Neural progenitor cell (in vitro differentiated cells): ENCODE measurements at regions not wholly inside any gene's neighbourhood (a gene's known extent, or its start where the extent isn't known, plus 50 kb on each side); places are given as distances from the start of the nearest gene placed in this dataset.

Source experiments
- EZH2 ChIP-seq: fragments of 200-600 bp; sonication (generic); IDR thresholded peaks from 2 replicates; pipeline ENCODE4 v1.6.1; 2017; ENCODE audit warnings: antibody characterized with exemption, mild to moderate bottlenecking, moderate library complexity
- TF ChIP-seq, protein P1 (sequence below): fragments of 200-600 bp; sonication (generic); IDR thresholded peaks from 2 replicates; pipeline ENCODE4 v1.5.1; 2017; ENCODE audit warnings: antibody characterized with exemption, mild to moderate bottlenecking

DNA sequence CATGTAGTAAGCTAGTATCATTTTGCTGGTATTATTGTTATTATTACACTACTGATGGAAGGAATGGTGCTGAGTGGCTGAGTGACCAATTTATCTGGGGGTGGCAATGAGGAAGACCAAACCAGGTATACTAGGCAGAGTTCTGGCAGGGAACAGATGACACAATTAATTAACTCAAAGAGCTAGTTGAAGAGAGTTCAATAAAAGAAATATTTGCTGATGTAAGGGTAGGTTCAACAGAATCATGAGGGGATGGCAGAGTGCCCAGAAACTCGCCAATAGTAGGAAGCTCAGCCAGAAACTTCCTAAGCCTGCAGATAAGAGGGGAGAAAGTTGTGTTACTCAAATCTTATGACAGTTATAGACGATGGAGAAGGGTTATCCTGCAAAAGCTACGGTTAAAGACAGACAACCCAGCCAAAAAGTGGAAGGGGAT is 352.5 kb downstream of the KCNJ2 start:
- TF ChIP-seq, protein P1, sequence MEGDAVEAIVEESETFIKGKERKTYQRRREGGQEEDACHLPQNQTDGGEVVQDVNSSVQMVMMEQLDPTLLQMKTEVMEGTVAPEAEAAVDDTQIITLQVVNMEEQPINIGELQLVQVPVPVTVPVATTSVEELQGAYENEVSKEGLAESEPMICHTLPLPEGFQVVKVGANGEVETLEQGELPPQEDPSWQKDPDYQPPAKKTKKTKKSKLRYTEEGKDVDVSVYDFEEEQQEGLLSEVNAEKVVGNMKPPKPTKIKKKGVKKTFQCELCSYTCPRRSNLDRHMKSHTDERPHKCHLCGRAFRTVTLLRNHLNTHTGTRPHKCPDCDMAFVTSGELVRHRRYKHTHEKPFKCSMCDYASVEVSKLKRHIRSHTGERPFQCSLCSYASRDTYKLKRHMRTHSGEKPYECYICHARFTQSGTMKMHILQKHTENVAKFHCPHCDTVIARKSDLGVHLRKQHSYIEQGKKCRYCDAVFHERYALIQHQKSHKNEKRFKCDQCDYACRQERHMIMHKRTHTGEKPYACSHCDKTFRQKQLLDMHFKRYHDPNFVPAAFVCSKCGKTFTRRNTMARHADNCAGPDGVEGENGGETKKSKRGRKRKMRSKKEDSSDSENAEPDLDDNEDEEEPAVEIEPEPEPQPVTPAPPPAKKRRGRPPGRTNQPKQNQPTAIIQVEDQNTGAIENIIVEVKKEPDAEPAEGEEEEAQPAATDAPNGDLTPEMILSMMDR: no peak
- no peak for TF ChIP-seq EZH2
